Stimulated activated CD8-positive, alpha-beta memory T cell treated with anti-CD3 and anti-CD28 coated beads, Interleukin-7, amount 100 ng/mL, for 24 hours (primary cell): ENCODE measurements at regions not wholly inside any gene's neighbourhood (a gene's known extent, or its start where the extent isn't known, plus 50 kb on each side); places are given as distances from the start of the nearest gene placed in this dataset.
"Not testable (repeated sequence)": the region's sequence is repeated elsewhere in the genome, so short reads cannot be mapped to it uniquely, and the experiment has no call there.

Experiments used
- DNase-seq: peaks from one replicate; pipeline ENCODE4 v3.0.0-alpha.2; 2020; ENCODE audit warnings: low read depth

DNA sequence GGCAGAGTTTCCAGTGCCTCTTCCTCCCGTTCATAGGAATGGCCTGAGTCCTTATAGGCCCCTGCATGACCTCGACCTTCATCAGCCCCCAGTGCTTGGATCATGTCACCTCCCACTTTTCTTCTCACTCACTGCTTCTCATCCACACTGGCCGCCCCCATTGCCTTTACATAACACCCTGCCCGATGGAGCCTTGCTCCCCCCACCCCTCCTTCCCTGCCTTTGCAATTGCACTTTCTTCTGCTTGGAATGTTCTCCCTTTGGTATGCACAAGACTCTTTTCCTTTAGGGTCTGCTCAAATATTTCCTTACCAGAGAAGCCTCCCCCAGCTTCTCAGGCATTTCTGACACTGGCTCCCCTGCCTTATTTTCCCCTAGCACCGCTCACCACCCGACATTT, 125.2 kb upstream of the KCNJ6 start:
- DNase-seq = no peak

GRCh38 chr21:38042246-38042645, 126.0 kb upstream of the KCNJ6 start:
- no peak for DNase-seq

GRCh38 chr21:38048167-38048566, 131.9 kb upstream of the KCNJ6 start:
- DNase-seq = no peak

DNA sequence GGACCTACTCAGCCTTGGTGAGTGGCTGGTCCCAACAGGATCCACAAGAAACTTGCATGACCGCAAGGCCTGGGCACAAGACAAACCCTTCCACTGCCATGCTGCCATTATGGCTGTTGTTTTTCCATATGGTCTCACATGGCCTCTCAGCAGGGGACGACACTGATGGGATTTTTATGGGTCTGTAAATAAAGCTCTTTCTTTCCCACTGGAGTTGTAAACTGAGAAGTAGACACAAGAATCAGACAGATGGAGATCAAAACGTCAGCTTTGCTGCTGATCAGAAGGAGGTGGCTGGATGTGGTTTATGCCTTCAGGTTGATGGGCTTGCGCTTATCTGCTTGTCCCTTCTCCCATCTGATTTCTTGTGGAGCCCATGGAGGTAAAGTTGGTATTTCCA, 138.1 kb upstream of the KCNJ6 start:
- no peak for DNase-seq

DNA sequence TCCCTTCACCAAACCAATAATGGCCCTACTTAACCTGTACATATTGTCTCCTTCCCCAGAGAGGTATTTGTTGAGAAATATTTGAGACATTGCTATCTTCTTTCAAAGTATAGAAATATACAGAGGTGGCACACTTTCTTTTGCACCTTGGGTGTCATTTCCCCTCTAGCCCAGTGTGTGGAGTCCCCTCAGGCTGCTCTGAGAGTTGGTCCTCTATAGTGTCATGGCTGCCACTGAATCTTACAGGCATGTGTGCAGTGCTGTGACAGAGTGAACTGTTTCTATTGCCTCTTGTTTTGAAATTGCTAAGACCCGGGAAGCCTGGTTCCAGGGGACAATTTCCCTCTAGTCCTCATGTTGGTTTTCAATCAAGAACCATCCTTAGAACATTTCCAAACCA, 140.2 kb upstream of the KCNJ6 start:
- DNase-seq = no peak

DNA sequence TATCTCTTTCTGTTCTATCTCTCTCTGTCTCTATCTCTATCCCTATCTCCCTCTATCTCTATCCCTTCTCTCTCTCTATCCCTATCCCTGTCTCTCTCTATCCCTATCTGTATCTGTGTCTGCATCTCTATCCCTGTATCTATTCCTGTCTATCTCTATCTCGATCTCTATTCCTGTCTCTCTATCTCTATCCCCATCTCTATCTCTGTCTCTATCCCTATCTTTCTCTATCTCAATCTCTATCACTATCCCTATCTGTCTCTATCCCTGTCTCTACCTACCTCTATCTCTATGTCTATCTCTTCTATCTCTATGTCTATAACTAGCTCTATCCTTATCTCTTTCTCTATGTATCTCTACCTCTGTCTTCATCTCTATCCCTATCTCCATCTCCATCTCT, 141.4 kb upstream of the KCNJ6 start:
- no peak for DNase-seq

GRCh38 chr21:38060533-38060932, 144.3 kb upstream of the KCNJ6 start:
- no peak for DNase-seq

DNA sequence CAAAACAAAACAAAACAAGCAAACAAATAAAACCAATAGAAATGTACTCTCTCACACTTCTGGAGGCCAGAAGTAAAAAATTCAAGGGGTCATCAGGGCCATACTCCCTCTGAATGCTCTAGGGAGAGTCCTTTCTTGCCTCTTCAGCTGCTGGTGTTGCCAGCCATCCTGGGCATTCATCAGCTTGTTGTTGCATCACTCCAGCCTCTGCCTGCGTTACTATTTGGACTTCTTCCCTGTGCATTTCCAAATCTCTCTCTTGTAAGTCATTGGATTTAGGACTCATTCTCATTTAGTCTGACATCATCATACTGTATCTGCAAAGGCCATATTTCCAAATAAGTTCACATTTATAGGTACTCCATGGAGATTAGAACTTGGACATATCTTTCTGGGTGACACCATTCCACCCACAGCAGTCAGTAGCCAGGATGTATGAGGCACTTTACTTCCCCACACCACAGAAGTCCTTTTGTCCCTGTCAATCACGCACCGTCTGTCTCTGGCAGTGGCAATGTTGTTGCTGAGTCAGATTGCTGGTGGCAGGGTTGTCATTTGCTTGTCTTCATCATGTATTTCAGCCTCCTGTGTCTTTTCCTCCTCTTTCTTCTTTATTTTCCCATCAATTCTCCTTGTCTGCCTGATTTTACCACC, 151.0 kb upstream of the KCNJ6 start:
- no peak for DNase-seq

- DNase-seq = no peak
These were observed 156.2 kb upstream of the KCNJ6 start for GRCh38 chr21:38072489-38072888.

DNA sequence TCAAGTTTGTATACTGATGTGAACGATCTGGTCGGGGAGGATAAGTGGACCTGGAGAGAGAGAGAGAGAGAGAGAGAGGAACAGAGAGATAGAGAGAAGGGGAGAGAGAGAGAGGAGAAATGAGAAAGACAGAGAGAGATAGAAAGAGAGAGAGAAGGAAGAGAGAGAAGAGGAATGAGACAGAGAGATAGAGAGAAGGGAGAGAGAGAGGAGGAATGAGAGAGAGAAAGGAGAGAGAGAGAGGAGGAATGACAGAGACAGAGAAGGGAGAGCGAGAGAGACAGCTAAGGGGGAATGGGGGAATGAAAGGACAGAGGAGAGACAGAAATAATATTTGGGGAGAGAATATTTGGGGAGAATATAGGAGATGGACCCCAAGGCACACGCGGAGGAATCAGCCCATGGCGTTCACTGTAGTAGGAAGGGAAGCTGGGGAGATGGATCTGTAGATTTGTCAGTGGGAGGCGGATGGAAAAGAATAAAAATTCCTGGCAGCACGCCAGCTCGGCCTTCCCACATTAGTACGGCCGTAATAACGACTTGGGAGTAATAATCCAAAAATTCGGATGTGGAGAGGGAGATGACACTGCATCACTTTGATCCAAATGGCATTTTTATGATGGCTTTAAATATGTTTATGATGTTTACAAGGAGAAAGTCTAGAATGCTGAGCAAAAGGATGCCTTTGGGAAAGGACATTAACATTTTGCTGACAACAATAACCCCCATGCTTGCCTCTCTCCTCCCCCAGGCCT, 159.8 kb upstream of the KCNJ6 start:
- no peak for DNase-seq

DNA sequence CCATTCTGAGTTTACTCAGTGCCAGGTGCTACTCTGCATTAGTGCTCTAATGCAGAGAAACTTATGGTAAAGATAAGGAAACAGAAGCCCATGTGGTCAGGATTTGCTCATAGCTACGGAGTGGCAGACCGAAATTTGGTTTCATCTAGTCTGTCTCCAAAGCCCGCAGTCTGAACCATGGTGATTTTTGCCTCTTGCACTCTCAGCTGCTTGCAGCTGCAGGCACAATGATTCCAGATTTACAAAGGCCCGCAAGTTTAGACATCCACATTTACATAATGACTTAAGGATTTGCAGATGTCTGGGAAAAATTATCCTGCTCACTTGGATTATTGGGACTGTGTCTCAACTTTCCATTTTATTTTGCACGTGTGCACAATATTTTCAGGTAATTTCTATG, 161.3 kb upstream of the KCNJ6 start:
- DNase-seq = no peak

DNA sequence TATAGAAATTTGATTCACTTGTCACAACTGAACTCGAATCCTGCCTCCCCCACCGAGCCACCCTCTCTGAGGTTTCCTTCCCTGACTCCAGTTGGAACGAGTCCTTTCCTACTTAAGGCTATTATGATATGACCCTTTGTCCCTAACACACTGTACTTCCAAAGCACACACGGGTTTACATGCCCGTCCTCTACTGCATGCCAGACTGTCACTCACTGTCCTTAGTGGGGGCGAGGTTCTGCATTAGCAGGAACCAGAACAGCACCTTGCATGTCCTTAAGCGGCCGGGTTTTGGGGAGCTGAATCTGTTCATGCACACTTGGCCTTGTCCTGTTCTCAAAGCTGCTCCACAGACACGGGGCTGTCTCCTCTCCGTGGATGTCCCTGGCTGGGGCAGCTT, 164.6 kb upstream of the KCNJ6 start:
- no peak for DNase-seq

DNA sequence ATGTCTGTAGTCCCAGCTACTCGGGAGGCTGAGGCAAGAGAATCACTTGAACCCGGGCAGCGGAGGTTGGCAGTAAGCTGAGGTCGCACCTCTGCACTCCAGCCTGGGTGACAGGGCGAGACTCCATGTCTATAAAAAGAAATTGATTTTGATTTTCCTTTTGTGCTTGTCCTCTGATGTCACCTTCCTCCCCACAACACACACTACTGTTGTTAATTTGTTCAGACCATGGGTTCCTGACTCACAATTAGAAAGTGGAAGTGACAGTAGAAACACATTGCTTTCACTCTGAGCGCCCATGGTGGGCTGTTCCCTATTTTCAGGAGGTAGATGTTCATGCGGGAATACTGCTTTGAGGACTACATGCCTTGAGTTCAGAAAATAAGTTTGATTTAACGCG, 165.5 kb upstream of the KCNJ6 start:
- no peak for DNase-seq

- no peak for DNase-seq
These were observed 166.8 kb upstream of the KCNJ6 start for GRCh38 chr21:38082936-38083485.

- DNase-seq = no peak
These were observed 167.3 kb upstream of the KCNJ6 start for GRCh38 chr21:38083535-38083934.

GRCh38 chr21:38086580-38086979, 170.2 kb upstream of the KCNJ15 start:
- no peak for DNase-seq

DNA sequence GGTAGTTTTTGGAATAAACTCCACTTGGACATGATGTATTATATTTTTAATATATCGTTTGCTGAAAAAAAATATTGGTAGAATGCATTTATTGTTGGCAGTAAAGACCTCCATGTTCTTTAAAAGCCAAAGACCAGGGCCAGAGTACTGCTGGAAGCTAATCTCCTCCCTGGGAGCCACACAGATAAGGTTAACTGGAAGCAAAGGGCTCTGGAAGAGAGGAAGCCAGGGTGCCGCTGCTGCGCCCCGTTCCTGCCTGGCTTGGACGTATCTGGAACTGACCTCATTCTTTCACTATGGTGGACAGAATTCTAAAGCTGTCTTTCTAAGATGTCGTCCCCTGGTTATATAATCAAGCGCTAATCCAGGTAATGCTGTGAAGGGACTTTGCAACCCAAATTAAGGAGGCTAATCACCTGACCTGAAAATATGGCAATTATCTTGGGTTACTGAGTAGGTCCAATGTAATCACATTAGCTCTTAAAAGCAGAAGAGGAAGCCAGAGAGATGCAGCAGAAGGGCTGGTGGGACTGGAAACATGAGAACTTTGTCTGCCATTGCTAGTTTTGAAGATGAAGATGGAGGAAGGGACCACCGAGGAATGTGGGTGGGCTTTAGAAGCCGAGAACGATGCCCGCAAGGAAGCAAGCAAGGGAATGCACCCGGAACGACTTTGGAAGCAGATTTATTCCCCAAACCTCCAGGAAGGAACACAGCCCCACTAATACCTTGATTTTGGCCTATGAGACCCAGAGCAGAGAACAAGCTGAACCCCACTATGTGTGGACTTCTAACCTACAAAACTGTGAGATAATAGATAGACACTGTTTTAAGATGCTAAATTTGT, 167.7 kb upstream of the KCNJ15 start:
- DNase-seq = no peak

- DNase-seq = no peak
These were observed 167.1 kb upstream of the KCNJ15 start for GRCh38 chr21:38089763-38090046.

- DNase-seq = not testable (repeated sequence)
These were observed 165.7 kb upstream of the KCNJ15 start for GRCh38 chr21:38091061-38091460.

- no peak for DNase-seq
These were observed 164.7 kb upstream of the KCNJ15 start for GRCh38 chr21:38092051-38092450.

DNA sequence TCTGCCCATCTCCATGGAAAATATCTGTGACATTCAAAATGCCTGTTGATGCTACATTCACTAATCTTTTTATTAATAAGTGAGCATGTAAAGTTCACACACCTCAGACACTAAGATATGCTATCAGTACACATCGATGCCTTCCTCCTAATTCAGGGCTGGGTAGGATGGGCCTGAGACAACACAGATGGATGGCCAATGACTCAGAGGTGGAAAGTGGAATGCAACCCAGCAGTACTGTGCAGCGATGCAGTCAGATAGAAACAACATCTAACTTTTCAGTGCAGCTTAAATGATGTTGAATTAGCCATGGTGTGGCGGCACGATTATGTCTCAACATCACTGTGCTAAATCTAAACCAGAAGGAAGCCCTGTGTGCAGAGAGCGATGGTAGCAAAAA, 161.6 kb upstream of the KCNJ15 start:
- no peak for DNase-seq

GRCh38 chr21:38097789-38098188, 159.0 kb upstream of the KCNJ15 start:
- DNase-seq = no peak

DNA sequence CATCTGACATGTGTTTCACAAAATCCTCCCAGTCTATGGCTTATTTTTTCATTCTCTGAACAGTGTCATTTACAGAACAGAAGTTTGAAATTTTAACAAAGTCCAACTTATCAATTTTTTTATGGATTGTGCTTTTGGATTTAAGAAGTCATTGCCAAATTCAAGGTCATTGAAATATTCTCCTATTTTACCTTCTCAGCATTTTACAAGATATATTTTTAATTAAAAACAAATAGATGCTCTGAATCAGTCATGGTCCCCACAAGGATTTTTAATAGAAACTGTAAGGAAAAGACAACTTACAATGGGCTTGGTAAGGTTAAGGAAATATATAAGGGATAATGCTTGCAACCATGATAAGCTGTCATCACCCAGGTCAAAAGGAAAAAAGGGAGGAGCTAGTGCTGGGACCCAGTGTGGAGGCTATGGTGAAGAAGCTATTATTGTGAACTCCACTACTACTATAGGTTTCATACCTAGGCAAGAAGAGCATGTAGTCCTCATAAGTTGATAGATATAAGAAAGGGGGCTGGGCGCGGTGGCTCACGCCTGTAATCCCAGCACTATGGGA, 144.5 kb upstream of the KCNJ15 start:
- no peak for DNase-seq
